ENCODE measurements at regions not wholly inside any gene's neighbourhood (a gene's known extent, or its start where the extent isn't known, plus 50 kb on each side); places are given as distances from the start of the nearest gene placed in this dataset.

DNA sequence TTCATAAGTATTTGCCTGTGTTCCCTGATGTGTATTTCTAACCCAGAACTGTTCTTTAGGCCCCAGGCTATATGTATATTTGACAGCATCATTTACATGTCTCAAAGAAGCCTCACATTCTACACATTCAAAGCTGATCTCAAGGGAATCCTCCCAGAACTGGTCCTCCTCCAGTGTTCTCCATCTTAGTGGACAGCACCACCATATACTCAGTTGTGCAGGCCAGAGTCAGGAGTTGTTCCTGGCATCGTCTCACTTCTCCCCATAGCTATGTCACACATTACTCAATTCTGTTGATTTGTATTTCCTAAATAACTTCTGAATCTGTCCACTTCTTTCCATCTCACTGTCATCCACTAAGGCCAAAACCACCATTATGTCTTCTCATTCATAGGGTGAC is 82.8 kb upstream of the TRPC3 start:
- DNase-seq (ENCODE audit: low read depth): no peak

- no peak for DNase-seq (ENCODE audit: low read depth)
Measured at GRCh38 chr4:122027203-122027602, 75.3 kb upstream of the TRPC3 start.

- DNase-seq (ENCODE audit: low read depth): no peak
Measured at GRCh38 chr4:122017296-122017695, 65.4 kb upstream of the TRPC3 start.

- no peak for DNase-seq (ENCODE audit: low read depth)
Measured at GRCh38 chr4:122015203-122015602, 63.3 kb upstream of the TRPC3 start.

- DNase-seq (ENCODE audit: low read depth): no peak
Measured at GRCh38 chr4:122012735-122013134, 60.9 kb upstream of the TRPC3 start.

DNA sequence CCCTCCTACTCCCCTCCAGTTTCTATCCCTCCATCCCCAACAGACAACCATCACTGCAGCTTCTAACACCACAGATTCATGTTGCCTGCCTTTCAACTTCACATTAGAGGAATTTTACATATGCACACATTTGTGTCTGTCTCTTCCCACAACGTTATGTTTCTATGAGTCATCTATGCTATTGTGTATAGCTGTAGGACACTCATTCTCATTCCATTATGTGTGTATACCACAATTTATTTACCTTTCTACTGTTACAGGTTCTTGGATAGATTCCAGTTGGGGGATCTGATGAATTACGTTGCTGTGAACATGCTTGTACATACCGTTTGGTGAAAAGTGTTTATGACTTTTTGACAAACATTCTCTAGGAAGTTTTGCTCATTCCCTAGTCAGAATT is 58.8 kb upstream of the TRPC3 start:
- DNase-seq (ENCODE audit: low read depth): peak; percentile 81

DNA sequence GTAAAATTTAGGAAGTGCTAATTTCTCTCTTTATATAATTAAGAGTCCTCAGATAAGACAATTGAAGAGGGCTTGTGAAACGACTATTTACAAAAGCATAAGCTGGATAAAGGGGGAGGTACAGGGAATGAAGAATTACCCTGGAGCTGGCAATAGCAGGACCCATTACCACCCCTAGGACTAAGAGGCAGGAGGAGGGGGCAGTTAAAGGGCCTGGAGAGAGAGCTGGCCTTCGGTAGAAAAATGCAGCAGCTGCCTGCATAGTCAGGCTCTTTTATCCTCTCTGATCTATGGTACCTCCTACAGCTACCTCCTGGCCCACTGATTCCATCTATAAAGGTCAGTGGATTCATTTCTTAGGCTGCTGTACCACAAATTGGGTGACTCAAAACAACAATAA is 57.7 kb upstream of the TRPC3 start:
- DNase-seq (ENCODE audit: low read depth): no peak

DNA sequence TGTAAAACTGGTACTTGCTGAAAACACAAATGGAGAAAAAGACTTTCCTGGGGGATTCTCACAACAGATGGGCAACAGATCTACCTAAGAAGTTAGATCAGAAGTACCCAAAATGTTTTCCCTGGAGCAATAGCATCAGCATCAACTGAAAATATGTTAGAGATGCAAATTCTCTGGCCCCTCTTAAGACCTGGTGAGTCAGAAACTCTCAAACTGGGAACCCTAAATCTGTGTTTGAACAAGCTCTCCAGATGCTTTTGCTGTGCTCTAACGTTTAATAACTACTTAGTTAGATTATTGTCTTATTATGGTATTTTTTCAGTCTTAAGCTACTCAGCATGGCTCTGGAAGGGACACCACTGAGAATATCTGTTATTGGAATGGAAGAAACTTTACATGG is 55.2 kb upstream of the TRPC3 start:
- no peak for DNase-seq (ENCODE audit: low read depth)

DNA sequence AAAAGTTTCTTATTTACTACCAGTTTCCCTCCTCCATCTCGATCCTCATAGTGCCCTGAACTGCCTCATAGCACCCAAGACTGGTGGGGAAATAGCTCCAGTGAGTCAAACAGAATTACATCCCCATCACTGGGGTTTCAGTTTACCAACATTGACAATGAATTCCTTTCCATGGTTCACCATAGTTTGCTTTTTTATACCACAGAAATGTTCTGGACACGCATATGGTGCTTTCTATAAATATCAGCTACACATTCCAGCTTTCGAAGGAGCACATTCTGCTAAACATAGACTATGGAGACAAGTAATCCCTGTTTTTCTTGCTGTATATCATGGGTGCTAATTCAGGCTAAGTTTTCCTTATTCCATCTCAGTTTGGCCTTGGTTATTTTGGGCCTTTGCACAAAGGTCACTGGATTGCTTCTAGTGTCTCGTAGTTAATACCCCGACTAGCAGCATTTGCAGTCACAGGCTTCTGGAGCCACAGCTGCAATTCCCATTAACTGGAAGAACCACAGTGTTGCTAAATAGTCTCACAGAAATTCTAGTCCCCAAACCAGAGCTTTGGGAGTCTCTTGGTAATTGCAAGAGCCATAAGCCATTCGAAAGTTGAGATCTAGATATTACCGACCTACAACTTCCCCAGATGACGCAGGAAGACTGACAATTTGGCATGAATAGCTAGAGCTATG is 53.4 kb upstream of the TRPC3 start:
- no peak for DNase-seq (ENCODE audit: low read depth)

- DNase-seq (ENCODE audit: low read depth): peak; percentile 37
Measured at GRCh38 chr4:122003335-122003734, 51.5 kb upstream of the TRPC3 start.
